NCI-H2171 (cell line): ENCODE measurements at regions not wholly inside any gene's neighbourhood (a gene's known extent, or its start where the extent isn't known, plus 50 kb on each side); places are given as distances from the start of the nearest gene placed in this dataset.

Experiments
- DNase-seq: peaks from one replicate; lab custom pipeline; 2025; lab: John Stamatoyannopoulos, UW

DNA sequence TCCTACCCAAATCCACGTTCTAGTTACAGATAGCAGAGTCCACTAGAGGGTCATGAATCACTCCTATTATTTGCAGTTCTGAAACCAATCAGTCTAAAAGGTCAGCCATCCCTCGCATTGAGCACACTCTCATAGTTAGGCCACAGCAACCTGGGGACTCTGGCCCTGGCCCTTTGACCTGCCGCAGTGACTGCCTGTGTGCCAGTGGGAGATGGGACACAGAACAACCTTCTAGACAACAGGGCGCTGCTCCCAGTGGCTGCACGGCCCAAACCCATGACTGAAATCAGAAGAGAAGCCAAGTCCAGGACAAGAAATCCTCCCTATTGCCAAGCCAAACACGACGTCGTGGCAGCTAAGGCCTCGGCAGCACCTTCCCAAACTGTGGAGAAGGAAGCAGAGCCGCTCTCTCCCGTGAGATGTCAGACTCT, 158.5 kb downstream of the HERPUD2 start:
- no peak for DNase-seq

DNA sequence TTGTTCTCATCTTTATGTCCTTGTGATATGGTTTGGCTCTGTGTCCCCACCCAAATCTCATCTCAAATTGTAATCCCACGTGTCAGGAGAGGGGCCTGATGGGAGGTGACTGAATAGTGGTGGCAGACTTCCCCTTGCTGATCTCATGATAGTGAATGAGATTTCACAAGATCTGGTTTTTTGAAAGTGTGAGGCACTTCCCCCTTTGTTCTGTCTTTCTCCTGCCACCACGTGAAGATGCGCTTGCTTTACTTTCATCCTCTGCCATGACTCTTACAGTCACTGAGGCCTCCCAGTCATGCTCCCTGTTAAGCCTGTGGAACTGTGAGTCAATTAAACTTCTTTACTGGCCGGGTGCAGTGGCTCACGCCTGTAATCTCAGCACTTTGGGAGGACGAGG, 161.0 kb downstream of the HERPUD2 start:
- DNase-seq = no peak

- no peak for DNase-seq
Observed at GRCh38 chr7:35530124-35531109, 164.5 kb downstream of the HERPUD2 start.

DNA sequence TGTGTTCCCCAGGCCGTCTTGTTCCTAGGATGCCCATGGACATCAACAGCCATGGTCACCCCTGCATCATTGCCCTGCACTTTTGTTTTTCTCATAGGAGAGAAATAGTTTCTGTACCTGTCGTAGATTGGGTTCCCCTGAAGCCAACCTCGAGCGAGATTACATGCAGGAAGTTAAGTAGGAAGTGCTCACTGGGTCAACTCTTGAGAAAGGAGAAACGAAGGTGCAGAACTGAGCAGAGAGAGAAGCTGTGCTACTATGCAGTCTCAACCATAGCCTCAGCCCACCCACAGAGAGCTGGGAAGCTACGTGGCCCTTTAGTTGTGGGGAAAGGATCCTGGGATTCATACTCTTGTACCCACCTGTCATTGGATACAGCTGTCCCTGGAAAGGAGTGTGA, 165.2 kb downstream of the HERPUD2 start:
- DNase-seq = no peak

GRCh38 chr7:35528381-35528977, 166.5 kb downstream of the HERPUD2 start:
- DNase-seq = no peak

GRCh38 chr7:35526645-35527044, 168.3 kb downstream of the HERPUD2 start:
- DNase-seq = no peak

DNA sequence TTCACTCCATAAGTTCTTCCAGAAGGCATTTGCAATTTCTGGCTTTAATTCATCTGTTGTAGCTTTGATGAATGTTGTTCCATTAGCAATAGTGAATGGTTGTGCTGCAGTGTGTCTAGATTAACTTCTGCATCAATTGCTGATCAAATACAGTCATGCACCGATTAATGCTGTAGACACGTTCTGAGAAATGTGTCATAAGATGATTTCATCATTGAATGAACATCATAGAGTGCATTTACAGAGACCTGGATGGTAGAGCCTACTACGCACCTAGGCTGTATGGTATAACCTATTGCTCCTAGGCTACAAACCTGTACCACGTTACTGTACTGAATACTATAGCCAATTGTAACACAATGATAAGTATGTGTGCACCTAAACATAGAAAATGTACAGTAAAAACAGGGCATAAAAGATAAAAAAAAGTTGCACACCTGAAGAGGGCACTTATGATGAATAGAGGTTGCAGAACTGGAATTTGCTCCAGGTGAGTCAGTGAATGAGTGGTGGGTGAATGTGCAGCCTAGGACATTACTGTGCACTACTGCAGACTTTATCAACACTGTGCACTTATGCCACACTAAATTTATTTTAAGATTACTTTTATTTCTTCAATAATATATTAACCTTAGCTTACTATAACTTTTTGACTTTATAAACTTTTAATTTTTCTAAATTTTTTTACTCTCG, 170.7 kb downstream of the HERPUD2 start:
- no peak for DNase-seq

- no peak for DNase-seq
Observed at GRCh38 chr7:35523292-35523691, 171.6 kb downstream of the HERPUD2 start.

GRCh38 chr7:35522697-35523096, 172.2 kb downstream of the HERPUD2 start:
- DNase-seq = no peak

- DNase-seq = no peak
Observed at GRCh38 chr7:35521941-35522340, 173.0 kb downstream of the HERPUD2 start.

GRCh38 chr7:35520810-35521625, 173.9 kb downstream of the HERPUD2 start:
- no peak for DNase-seq

GRCh38 chr7:35519971-35520809, 174.7 kb downstream of the HERPUD2 start:
- DNase-seq = peak; percentile 45

DNA sequence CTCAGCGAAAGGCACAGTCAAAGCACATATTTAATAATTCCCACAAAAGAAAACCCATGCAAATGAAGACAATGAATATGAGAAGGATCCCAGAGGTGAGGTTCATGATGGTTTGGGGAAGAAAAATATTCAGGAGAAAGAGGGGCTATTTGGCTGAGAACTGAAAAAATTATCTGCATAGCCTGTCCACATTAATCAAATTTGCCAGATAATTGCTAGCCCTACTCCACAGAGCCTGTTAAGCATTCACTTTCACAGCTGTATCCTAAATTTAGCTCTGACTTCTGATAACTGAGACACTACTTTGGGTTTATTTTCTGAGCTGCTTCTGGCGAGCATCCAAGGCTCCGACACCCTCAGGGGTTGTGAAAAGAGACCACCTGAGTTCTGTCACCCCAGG, 176.2 kb downstream of the HERPUD2 start:
- no peak for DNase-seq

DNA sequence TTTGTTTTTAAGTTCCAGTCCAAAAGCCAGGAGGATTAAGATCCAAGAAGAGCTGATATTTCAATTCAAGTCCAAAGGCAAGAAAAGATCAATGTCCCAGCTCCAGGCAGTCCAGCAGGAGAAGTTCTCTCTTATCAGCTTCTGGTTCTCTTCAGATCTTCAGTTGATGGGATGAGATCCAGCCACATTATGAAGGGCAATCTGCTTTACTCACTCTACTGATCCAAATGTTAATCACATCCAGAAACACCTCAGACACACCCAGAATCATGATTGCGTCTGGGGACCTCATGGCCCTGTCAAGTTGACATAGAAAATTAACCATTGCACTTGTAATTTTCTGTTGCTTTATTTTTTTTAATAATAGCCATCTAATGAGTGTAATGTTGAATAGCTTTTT, 178.4 kb downstream of the HERPUD2 start:
- no peak for DNase-seq

DNA sequence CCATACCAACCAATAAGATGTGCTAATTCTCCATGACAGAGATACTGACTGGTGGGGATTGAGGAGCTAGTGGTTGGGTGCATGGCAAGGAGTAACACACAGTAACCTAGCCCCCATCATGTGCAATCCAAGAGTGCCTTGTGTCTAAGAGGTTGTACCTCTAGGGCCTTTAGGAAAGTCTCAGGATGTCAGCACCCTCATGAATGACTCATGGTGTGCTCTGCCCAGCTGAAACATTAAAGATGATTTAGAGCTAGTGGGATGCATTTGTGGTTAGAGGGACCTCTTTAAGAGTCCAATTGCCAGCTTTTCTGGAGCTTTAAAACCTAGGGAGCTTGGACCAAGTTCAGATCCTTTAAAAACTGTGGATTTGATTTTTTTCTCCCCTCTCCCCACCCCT, 181.1 kb downstream of the HERPUD2 start:
- no peak for DNase-seq

- DNase-seq = no peak
Observed at GRCh38 chr7:35513195-35513594, 181.7 kb downstream of the HERPUD2 start.

DNA sequence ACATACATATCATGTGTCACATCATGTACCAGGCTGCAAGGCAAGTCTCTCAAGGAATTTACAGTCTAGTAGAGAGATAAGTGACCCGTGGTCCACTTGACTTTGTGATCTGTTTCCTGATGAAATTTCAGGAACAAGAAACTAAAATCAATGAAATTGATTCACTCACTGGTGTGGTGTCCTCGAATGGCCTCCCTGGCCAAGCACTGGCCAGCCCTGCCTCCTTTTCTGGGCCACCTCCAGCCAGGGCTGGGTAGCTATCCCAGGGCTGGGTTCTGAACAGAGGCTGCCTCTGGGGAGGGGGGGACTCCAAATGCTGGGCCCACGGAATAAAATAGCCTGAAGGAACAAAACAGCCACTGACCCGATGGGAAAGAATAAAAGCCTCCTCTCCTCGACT, 182.2 kb downstream of the HERPUD2 start:
- DNase-seq = no peak

- DNase-seq = no peak
Observed at GRCh38 chr7:35508623-35509400, 186.1 kb downstream of the HERPUD2 start.

GRCh38 chr7:35505066-35505465, 189.9 kb downstream of the HERPUD2 start:
- no peak for DNase-seq

GRCh38 chr7:35504365-35504764, 190.6 kb downstream of the HERPUD2 start:
- no peak for DNase-seq
